K562 (cell line): ENCODE measurements at regions not wholly inside any gene's neighbourhood (a gene's known extent, or its start where the extent isn't known, plus 50 kb on each side); places are given as distances from the start of the nearest gene placed in this dataset.

Source experiments
- BACH1 ChIP-seq: fragments of 200-800 bp; sonication (Bioruptor generic); IDR thresholded peaks from 2 replicates; pipeline ENCODE4 v1.6.1; 2016; ENCODE audit warnings: missing genetic modification characterization, missing compliant biosample characterization
- KLF1 ChIP-seq: fragments of 450-650 bp; IDR thresholded peaks from 2 replicates; pipeline ENCODE4 v1.6.1; 2016; ENCODE audit warnings: missing genetic modification characterization, missing compliant biosample characterization
- MGA ChIP-seq: fragments of 450-650 bp; IDR thresholded peaks from 2 replicates; pipeline ENCODE4 v1.6.1; 2016; ENCODE audit warnings: mild to moderate bottlenecking, moderate library complexity
- MTA2 ChIP-seq: fragments of 450-650 bp; IDR thresholded peaks from 2 replicates; pipeline ENCODE4 v1.6.1; 2016; ENCODE audit warnings: low read depth

GRCh38 chr4:82124932-82125786, 248.6 kb downstream of the HNRNPD start (continued):
- TF ChIP-seq MGA (peak; percentile 16; the same call in 1 of the 2 replicates), BACH1 (tag) (0 out of 2 replicates have a peak, but pooled peaks have one; percentile 3), MTA2 (no peak), KLF1 (tag) (0 out of 2 replicates have a peak, but pooled peaks have one; percentile 31)
